GM19324 (cell line): ENCODE measurements at regions not wholly inside any gene's neighbourhood (a gene's known extent, or its start where the extent isn't known, plus 50 kb on each side); places are given as distances from the start of the nearest gene placed in this dataset.

Experiments
- ATAC-seq: cut with Tn5 transposase; IDR thresholded peaks from one replicate; pipeline ENCODE4 v1.9.1; 2021; ENCODE audit warnings: mild to moderate bottlenecking, moderate library complexity; ENCODE audit not compliant: unreplicated experiment, low FRiP score

- no peak for ATAC-seq
Observed at GRCh38 chr20:9981829-9982228, 53.0 kb upstream of the ANKEF1 start.

- ATAC-seq, result peak; percentile 65
Observed at GRCh38 chr20:9978397-9979004, 56.3 kb upstream of the ANKEF1 start.

DNA sequence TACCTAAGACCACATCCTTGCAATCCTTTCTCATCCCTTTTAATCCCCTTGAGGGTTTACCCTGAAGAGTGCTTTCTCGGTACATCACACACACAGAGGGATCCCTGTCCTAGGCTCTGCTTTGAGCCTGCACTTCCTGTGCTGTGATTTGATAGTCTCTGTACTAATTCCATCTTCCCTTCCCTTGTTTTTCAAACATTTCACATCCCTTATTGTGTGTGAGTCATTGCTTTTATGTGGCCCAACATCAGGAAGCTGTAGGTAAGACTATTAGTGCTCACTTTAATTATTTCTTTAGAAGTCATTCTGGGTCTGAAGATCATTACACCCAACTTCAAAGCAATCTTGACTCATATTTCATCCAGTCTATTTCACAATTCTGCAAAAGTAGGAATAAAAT is 57.2 kb upstream of the ANKEF1 start:
- ATAC-seq, result no peak

DNA sequence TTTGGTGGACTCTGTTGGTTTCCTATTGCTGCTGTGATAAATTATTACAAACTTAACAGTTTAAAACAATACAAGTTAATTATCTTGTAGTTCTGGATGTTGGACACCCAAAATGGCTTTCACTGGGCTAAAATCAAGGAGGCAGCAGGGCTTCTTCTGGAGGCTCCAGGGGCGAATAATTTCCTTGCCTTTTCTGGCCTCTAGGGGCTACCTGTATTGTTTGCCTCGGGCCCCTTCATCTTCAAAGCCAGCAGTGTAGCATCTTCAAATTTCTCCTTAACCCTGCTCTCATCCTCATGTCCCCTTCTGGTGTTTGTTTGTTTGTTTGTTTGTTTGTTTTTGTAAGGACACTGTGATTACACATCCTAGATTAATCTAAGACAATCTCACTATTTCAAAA is 60.5 kb upstream of the ANKEF1 start:
- ATAC-seq, result no peak

- no peak for ATAC-seq
Observed at GRCh38 chr20:9971746-9972145, 63.0 kb upstream of the ANKEF1 start.

DNA sequence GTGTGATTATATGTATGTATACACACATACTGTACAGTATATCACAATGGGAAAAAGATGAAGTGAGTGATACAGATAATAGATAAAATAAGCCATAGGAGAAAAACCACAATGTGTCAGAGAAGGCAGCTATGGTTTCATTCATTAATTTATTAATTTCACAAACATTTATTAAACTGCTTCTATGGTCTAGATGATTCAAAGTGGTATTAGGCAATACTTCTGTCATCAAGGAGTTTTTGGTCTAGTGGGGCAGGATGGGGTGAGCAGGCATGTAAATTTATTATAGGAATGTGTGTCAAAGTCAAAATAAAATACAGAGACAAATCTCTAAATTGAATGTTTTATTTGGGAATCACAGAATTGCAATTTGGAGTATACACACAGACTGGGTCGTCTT is 65.2 kb upstream of the ANKEF1 start:
- ATAC-seq, result no peak

DNA sequence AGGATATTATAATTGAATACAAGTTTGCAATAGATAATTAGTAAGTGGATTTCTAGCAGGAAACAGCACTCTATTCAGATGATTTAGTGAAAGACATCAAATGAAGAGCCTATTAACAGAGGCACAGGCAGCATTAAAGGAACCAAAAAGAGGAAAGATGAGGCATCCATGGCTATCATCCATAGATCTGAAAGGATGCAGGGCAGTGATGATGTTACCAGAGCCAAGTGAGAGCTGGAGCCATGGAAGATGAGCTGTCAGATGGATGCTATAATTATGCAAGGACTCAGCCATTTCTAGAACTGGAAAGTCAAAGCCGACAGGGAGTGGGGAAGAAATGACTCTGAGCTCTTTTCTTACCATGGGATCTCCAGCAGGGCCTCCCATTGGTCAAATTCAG is 66.8 kb upstream of the ANKEF1 start:
- ATAC-seq, result no peak

GRCh38 chr20:9966966-9967365 is 67.8 kb upstream of the ANKEF1 start:
- no peak for ATAC-seq

- ATAC-seq, result no peak
Observed at GRCh38 chr20:9963029-9963428, 71.8 kb upstream of the ANKEF1 start.

GRCh38 chr20:9958693-9959092 is 76.1 kb upstream of the ANKEF1 start:
- ATAC-seq, result no peak

DNA sequence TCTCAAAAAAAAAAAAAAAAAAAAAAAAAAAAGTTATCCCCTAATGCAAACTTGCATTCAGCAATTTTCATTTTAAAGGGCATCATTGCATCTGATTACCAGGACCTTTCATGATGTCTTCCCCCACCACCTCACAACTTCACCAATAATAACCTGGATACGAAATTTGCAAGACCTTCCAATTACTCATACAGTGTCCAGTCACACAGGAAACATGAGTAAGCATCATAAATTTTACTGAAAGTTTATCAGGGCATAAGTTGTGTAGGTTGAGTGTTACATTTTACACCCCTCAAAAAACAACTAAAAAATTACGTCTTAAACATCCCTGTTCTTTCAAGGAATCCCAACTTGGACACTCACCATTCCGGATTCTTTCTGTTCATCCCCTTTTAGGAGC is 79.1 kb upstream of the ANKEF1 start:
- no peak for ATAC-seq

DNA sequence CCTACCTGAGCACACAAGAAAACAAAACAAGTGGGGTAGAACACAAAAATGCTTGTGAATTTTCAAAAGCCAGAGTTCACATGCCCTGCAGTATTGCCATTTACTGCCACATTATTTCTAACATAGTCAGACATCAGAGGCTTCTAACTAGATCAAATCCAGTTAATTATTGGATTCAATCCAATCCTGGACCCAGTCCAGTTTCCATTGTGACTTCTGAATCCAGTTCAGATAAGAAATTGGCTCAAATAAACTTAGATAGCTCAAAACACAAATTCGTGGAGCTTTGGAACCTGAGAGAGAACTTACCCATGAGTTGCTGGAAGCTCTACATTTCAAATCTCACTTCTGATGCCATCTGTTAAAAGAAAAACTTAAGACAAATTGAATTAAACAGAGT is 85.2 kb upstream of the ANKEF1 start:
- no peak for ATAC-seq

- ATAC-seq, result no peak
Observed at GRCh38 chr20:9945408-9945807, 89.4 kb upstream of the ANKEF1 start.

GRCh38 chr20:9942736-9943135 is 92.1 kb upstream of the ANKEF1 start:
- ATAC-seq, result no peak

DNA sequence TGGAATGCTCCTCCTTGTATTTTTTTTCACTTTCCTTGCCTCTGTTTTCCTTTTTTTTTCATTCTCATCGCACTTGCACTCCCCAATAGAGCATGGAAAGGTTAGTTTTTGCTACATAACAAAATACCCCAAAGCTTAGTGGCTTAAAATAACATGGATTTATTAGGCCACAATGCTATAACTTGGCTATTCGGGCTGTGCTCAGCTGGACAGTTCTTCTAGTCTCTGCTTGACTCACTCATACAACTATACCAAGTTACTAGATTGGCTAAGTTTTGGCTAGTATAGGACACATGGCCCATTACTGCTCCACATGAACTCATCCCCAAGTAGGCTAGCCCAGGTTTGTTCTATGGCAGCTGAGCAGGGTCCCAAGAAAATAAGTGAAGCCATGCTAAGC is 94.5 kb upstream of the ANKEF1 start:
- no peak for ATAC-seq

GRCh38 chr20:9939231-9939630 is 95.6 kb upstream of the ANKEF1 start:
- ATAC-seq, result no peak

GRCh38 chr20:9935285-9935684 is 96.4 kb upstream of the PAK5 start:
- ATAC-seq, result no peak

DNA sequence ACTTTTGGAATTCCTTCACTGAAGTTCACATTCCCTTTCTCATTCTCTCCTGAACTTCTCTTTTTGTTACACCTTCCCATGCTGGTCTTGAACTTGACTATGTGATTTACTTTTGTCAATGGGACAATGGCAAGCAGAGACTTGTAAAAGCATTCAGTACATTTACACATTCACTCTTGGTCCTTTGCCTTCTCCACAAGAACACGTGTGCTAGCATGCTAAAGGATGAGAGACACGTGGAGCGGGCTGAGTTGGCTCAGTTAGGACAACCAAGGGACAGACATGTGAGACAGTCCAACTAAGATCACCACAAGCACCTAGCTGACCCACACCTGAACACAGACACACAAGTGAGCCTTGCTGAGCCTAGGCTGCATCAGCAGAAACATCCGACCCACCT is 91.3 kb upstream of the PAK5 start:
- no peak for ATAC-seq

GRCh38 chr20:9928955-9929354 is 90.1 kb upstream of the PAK5 start:
- ATAC-seq, result no peak

DNA sequence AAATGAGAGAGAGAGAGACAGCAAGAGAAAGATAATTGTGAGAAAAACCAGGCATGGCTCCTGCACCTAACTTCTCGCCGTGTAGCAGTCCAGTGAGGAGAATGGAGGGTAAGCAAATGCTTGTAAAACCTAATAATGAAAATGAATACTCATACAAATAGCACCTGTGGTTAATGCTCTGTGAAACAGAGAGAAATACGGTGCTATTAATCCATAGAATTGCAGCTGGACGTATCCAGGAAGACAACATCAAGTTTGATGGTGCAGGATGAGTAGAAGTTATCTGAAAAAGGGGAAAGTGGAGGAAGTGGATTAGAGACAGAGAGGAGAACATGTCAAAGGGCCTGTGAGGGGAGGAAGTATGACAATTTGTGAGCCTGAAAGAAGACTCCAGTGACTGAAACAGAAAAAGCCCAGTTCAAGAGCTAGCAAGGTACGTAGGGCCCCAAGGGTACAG is 89.4 kb upstream of the PAK5 start:
- ATAC-seq, result peak; percentile 78

DNA sequence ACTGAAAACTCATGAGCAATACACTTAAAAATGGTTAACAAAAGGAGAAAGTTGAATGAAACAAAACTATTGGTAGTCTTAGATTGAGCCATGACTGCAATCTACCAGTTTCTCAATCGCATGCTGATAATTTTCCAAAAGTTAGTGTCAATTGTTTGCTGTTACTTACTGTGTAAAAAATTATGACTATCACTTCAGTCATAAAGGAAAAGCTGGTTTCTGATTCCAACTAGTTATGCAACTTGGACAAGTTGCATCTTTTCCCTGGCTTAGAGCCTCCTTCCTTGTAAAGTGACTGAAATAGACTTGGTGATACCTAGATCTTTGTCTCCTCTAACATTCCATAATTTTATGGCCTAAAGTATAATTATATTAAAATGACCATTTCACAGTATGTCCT is 88.3 kb upstream of the PAK5 start:
- ATAC-seq, result no peak

DNA sequence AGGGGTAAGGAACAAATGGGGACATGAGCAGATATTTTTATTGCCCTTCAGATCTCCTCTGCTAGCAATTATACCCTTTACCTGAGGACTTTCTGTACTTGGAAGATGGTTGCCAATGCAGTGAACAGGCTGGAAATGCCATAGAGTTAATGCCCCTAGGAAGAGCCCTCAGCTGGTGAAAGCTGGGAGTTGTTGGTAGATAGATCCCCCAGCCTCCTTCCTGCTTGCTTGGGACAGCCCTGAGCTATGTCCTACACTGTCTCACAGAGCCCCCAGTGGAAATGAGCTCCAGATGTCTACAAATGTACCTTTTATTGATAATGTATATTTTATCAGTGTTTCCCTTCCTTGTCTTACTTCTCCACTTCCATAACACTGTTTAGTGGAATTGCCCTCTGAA is 87.6 kb upstream of the PAK5 start:
- ATAC-seq, result no peak

- no peak for ATAC-seq
Observed at GRCh38 chr20:9926007-9926406, 87.1 kb upstream of the PAK5 start.
